GM19328 (cell line): ENCODE measurements at regions not wholly inside any gene's neighbourhood (a gene's known extent, or its start where the extent isn't known, plus 50 kb on each side); places are given as distances from the start of the nearest gene placed in this dataset.
"Not testable (repeated sequence)": the region's sequence is repeated elsewhere in the genome, so short reads cannot be mapped to it uniquely, and the experiment has no call there.

Experiments
- ATAC-seq: cut with Tn5 transposase; IDR thresholded peaks from one replicate; pipeline ENCODE4 v1.9.1; 2021; ENCODE audit warnings: mild to moderate bottlenecking, moderate library complexity; ENCODE audit not compliant: unreplicated experiment

GRCh38 chr4:97300561-97300960 is 842.7 kb downstream of the STPG2 start:
- no peak for ATAC-seq

DNA sequence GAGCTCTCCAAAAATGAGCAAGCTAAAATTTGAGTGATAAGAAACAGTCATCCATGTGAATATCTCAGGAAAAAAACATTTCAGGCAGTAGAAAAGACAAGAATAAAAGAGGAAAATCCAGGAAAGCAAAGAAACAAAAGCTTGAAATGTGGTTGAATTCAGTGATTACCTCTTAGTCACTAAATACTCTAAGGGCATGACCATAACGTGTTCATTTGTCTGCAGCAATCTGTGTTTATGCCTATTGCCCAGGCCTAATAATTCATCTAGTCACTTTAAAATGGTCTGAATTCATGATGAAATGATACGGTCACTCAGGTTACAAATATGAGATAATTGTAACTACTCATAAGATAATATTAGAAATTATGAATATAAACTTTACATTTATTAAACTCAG is 837.9 kb downstream of the STPG2 start:
- no peak for ATAC-seq

DNA sequence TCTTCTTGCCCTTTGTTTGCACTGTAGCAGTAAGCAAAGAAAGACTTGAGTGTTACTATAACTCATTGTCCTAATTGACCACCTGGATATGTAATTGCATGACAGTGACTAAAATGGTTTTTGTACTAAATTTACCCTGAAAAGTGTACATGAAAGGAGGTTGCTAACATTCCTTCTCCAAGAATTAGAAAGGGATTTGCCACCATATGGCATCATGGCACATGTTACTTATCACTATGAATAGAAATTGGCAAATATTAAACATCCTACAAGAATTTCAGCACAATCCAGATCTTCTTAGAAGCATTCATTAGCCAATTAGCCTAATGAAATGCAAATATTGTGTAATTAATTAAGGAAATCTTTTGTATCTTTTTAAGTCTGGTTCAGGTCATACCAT is 834.2 kb downstream of the STPG2 start:
- no peak for ATAC-seq

DNA sequence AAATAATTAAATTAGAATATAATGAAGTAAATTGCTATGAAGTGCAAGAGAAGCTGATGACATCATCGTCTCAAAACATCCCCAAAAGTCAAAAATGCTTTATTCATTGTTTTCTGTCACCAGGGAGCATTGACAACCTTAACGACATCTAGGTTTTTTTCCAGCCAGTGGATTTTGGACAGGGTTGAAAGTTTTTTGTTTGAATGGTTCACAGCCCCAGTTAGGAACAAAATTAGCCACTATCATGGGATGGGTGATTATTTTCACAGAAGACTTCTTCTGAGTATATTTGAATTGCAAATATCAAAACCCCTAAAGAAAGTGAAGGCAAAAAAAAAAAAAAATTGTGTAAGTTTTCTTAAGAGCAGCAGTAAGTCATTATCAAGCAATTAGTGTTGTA is 826.1 kb downstream of the STPG2 start:
- ATAC-seq = no peak

- no peak for ATAC-seq
Measured at GRCh38 chr4:97317671-97318070, 825.6 kb downstream of the STPG2 start.

- not testable (repeated sequence) for ATAC-seq
Measured at GRCh38 chr4:97325751-97326150, 817.5 kb downstream of the STPG2 start.

DNA sequence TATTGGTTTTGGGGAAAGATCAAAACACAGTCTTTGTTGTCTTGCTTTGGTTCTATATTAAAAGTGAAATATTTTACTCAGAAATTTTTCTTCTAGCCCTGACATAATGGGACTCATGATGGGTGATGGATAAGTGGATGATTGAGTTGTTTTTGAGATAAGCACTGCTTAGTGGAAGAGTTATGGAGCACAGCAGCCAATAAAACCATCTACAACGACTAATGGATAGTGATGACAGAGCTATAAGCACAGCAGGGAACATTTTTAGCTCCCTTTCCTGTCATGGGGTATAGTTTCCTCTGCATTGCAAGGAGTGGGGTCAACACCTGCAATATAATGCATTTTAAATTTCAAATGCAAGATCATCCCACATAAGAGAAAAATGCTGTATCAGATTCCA is 812.4 kb downstream of the STPG2 start:
- no peak for ATAC-seq

- ATAC-seq = no peak
Measured at GRCh38 chr4:97334348-97334747, 808.9 kb downstream of the STPG2 start.

DNA sequence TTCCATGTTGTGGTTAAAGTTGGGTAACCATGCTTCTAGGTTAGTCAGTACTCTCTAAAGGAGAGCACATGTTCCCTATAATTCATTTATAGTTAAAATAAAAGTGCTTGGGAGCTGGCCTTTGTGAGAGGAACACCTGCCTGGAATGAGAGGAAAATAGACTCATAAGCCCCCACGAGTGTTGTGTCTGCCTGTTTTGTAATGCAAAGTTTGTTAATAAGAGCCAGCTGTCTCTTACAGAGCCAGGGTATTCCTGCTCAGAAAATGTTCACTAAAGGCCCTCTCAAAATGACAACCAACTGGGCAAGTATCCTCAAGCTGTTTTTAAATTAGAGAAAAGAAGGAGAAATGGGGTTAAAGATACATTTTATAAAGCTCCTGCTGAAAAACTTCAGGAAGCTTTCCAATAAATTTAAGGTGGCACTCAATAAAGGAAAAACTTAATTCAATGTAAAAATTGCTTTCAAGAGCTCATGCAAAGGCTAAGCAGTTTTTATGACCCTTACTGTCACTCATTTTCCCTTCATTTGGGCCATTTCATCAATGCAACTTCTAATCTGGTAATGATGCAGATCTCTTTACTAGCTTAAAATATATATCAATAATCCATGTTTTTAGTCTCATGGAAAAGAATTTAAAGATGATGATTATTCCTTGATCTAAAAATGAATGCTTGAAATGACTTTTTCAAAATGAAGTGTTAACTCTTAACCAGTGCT is 793.6 kb downstream of the STPG2 start:
- no peak for ATAC-seq

DNA sequence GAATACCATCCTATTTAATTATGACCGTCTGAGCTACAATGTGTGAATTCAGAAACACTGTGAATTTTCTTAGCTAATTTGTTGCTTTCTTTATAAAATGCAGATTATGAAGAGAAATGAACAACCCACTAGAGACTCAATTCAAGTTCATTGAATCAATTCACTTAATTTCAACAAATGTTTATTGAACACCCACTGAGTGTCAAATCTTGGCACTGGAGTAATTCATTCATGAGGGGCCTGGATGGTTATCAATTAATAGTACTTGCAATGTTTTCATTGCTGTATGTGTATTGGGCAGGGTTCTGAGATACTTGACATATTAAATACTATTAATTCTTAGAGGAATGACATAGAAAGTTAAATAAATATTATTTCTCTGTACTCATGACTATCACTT is 789.4 kb downstream of the STPG2 start:
- ATAC-seq = no peak

DNA sequence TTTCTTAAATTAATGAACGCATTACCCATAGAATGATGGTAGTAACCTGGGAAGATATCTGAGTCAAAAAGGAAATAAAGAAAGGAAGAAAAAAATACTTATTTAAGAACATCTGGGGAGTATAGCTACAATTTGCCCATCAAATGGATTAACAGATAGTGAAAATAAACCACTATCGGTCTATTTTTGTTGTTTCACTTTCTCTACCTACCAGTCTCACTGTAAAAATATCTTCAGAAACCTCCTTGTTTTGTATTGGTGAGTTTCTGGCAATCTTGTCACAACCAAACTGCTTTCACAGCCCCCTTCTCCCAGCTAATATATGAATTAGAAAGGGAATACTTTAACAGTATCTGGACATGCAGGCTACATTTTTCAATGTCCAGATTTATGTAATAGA is 783.5 kb downstream of the STPG2 start:
- no peak for ATAC-seq

GRCh38 chr4:97360733-97361132 is 782.5 kb downstream of the STPG2 start:
- no peak for ATAC-seq

GRCh38 chr4:97367878-97368277 is 775.4 kb downstream of the STPG2 start:
- ATAC-seq = no peak

DNA sequence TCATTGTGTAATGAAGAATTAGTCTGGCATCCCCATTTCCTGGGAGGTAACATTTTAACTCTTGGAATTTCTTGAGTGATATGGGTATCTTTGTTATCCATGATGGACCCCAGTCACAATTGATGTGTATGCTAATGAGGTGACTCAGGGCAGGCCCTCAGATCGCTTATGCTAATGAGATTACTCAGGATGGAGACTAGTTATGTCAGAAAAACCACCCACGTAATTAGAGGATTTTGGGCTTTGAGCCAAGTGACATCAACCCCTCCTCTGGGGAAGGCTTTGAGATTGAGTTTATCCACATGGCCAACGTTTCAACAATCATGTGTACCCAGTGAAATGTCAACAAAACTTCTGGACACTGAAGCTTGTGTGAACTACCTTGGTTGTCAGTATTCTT is 772.7 kb downstream of the STPG2 start:
- ATAC-seq = no peak

GRCh38 chr4:97374526-97374925 is 768.8 kb downstream of the STPG2 start:
- no peak for ATAC-seq

- ATAC-seq = no peak
Measured at GRCh38 chr4:97386969-97387368, 756.3 kb downstream of the STPG2 start.

DNA sequence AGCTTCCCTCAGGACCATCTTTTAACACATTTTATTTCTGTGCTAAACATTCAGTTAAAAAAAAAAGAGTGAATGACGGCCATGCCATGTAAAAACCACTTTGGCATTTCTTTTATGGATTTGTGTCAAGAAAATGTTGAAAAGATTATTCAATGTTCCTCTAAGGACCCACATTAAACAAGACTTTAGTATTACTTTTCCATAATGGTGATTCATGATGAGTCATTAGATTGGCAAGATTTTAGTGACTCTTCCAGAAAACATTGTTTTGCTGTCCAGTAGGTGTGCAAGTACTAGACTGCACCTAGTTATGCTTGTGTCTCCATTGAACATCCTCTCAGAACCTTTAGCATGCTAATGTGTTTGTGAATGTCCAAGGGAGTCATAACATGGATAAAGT is 748.6 kb downstream of the STPG2 start:
- ATAC-seq = no peak

- no peak for ATAC-seq
Measured at GRCh38 chr4:97396097-97396496, 747.2 kb downstream of the STPG2 start.

GRCh38 chr4:97396605-97397004 is 746.7 kb downstream of the STPG2 start:
- ATAC-seq = no peak

GRCh38 chr4:97404876-97405523 is 738.3 kb downstream of the STPG2 start:
- no peak for ATAC-seq

DNA sequence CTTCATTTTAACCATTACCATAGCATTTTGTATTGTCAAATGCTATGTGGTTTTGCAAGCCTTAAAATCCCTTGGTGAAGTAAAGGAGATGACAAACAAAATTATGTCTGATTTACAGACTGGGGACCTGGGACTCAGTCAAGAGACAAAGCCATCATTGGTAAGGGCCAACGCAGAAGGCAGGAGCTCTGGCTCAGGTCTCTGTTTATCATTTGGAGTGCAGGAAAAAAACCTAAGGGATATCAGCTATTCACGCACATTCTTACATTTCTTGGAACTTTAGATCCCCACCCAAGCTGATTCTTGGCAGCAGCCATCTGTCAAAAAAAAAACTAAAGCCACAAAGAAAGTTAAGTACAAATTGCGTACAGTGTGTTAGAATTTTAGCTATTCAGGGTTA is 731.9 kb downstream of the STPG2 start:
- ATAC-seq = no peak

DNA sequence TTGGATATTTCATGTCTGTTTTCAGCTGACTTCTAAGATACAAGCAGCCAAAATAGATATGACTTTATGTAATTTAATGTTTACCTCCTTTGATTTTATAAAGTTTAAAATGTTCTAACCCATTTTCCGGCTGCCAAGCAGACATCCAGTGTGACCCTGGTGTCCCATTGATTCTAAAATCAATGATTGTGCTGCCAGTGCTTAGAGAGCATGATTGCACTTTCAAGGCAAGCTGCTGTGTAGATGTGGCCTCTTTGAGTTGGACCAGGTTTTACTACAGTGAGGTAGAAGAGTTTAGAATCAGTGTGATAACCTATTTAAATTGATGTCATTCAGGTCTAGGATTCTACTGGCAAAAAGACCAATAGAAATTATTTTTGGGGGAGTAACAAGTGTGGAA is 730.9 kb downstream of the STPG2 start:
- no peak for ATAC-seq

- ATAC-seq = no peak
Measured at GRCh38 chr4:97414161-97414560, 729.1 kb downstream of the STPG2 start.
